Stomach (tissue), 4 donors: ENCODE measurements at regions not wholly inside any gene's neighbourhood (a gene's known extent, or its start where the extent isn't known, plus 50 kb on each side); places are given as distances from the start of the nearest gene placed in this dataset.

Source experiments
- EP300 ChIP-seq: sonication (generic); formaldehyde crosslinking; IDR thresholded peaks from one replicate; pipeline ENCODE4 v1.6.1; 2017; ENCODE audit warnings: antibody characterized with exemption
- POLR2A ChIP-seq, 4 donors: fragments of 450-650 bp; IDR thresholded peaks; one replicate each; pipeline ENCODE4 v1.6.1; 2016; ENCODE audit warnings: antibody characterized with exemption in 4 of 4, control low read depth in 2 of 4, mild to moderate bottlenecking in 1 of 4, moderate library complexity in 1 of 4
- POLR2AphosphoS5 ChIP-seq, 3 donors: sonication (generic); formaldehyde crosslinking; IDR thresholded peaks; one replicate each; pipeline ENCODE4 v1.6.1; 2016; ENCODE audit warnings: antibody characterized with exemption in 3 of 3
- TF ChIP-seq, protein P1 (sequence below), 7 experiments: fragments of 450-650 bp in 4 of 7; fragments of 200-600 bp in 3 of 7; sonication (generic) in 3 of 7; IDR thresholded peaks; one replicate each; pipeline ENCODE4 v1.5.1; 2016 to 2019; ENCODE audit warnings: antibody characterized with exemption in 7 of 7, control low read depth in 2 of 7, mild to moderate bottlenecking in 1 of 7

DNA sequence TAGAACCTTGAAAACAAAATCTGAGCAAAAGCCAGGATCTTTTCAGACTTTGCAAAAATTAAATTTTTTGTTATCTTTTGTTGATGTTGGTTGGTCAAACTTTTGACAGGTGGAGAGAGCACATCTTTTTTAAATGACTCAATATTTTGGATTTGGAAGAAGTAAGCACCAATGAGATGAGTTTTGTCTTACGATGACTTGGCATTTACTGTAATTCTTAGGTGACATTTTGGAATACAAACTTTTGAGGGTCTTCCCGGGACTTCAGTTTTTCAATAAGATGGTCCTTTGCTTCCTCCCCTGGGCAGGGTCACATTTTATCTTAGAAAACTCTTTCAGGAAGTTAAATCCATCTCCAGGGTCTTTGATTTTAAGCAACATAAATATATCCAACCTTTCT, 423.9 kb downstream of the HS3ST3B1 start:
- TF ChIP-seq, protein P1, sequence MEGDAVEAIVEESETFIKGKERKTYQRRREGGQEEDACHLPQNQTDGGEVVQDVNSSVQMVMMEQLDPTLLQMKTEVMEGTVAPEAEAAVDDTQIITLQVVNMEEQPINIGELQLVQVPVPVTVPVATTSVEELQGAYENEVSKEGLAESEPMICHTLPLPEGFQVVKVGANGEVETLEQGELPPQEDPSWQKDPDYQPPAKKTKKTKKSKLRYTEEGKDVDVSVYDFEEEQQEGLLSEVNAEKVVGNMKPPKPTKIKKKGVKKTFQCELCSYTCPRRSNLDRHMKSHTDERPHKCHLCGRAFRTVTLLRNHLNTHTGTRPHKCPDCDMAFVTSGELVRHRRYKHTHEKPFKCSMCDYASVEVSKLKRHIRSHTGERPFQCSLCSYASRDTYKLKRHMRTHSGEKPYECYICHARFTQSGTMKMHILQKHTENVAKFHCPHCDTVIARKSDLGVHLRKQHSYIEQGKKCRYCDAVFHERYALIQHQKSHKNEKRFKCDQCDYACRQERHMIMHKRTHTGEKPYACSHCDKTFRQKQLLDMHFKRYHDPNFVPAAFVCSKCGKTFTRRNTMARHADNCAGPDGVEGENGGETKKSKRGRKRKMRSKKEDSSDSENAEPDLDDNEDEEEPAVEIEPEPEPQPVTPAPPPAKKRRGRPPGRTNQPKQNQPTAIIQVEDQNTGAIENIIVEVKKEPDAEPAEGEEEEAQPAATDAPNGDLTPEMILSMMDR (IDR thresholded peaks at IDR 0.05), result no peak
- no peak for TF ChIP-seq POLR2AphosphoS5 (IDR thresholded peaks at IDR 0.05)
- TF ChIP-seq EP300, result no peak
- TF ChIP-seq POLR2A (IDR thresholded peaks at IDR 0.05), result no peak
